ENCODE measurements at regions not wholly inside any gene's neighbourhood (a gene's known extent, or its start where the extent isn't known, plus 50 kb on each side); places are given as distances from the start of the nearest gene placed in this dataset.

DNA sequence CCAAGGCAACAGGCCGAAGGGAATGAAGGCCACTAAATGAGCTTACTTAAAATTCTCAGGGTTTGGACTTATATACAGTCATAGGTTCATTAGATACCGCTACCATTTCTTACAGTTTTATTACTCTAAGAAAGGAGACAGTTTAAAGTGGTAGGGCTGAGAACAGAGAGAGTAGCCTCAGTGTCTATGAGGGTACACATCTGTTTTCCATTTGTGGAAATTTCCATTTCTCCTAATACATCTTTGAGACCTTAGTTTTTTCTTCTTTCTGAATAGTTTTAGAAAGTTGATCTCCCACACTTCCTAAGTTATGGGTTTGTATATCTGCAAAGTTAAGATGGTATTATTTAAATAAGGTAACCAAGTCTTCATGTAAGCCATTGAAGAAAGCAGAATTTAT lies 1279.1 kb downstream of the NCAM2 start:
- Mint-ChIP-seq H3K27ac (no peak overlapping the region), H3K36me3 (ENCODE audit: low read depth) (no peaks in the 10 kb centered on the region), H3K27me3 (no peaks in the 10 kb centered on the region), H3K4me1 (no peaks in the 10 kb centered on the region), H3K9me3 (peaks cover 14% of the 10 kb centered on the region), H3K4me3 (no peak overlapping the region)
- POLR2A ChIA-PET = no interaction called here
- CTCF ChIA-PET = no interaction called here
- DNase-seq = no peak

DNA sequence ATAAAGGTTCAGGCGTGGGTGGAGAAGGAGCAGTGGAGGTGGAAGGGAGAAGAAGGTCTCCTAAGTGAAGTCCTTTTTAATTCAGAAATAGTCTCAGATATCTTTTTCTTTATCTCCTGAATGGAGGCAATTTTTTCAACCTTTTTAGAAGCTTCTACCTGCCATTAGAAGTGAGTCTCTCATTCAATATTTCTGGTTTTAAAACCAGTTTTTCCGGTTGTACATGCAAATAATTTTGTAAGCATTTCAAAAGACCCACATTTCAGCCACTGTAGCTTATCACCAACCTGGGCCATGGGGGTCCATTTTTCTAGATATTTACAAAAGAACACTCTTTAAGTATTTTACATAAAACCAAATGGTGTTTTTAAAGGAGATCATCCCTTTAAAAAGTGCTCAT lies 1280.2 kb downstream of the NCAM2 start:
- Mint-ChIP-seq H3K4me1 (no peaks in the 10 kb centered on the region), H3K4me3 (no peak overlapping the region), H3K9me3 (peaks cover 17% of the 10 kb centered on the region), H3K27me3 (no peaks in the 10 kb centered on the region), H3K27ac (no peak overlapping the region), H3K36me3 (ENCODE audit: low read depth) (no peaks in the 10 kb centered on the region)
- DNase-seq = no peak
- ChIA-PET POLR2A (no interaction called here), CTCF (no interaction called here)

DNA sequence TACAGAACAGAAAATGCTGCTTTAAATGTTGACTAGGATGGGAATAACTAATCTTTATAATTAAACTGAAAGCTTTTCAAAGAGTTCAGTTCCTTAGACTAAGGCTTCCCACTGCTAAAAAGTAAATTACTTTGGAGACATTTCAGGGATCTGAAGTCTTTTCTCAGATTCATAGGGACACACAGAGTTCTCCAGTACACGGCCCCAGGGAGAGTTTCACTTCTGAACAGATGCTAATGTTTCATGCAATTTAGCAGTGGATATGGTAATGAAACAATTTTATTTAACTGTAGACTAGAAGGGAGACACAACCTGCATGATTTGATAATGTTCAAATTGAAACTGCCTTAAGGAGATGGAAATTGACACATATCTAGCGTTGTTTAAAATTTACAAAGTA lies 1282.6 kb downstream of the NCAM2 start:
- H3K27me3 Mint-ChIP-seq = no peaks in the 10 kb centered on the region
- peaks cover 13% of the 10 kb centered on the region for H3K9me3 Mint-ChIP-seq
- H3K4me1 Mint-ChIP-seq = no peaks in the 10 kb centered on the region
- H3K4me3 Mint-ChIP-seq = no peak overlapping the region
- H3K36me3 Mint-ChIP-seq (ENCODE audit: low read depth) = no peaks in the 10 kb centered on the region
- ChIA-PET POLR2A (no interaction called here), CTCF (no interaction called here)
- DNase-seq = no peak
- H3K27ac Mint-ChIP-seq = no peak overlapping the region

DNA sequence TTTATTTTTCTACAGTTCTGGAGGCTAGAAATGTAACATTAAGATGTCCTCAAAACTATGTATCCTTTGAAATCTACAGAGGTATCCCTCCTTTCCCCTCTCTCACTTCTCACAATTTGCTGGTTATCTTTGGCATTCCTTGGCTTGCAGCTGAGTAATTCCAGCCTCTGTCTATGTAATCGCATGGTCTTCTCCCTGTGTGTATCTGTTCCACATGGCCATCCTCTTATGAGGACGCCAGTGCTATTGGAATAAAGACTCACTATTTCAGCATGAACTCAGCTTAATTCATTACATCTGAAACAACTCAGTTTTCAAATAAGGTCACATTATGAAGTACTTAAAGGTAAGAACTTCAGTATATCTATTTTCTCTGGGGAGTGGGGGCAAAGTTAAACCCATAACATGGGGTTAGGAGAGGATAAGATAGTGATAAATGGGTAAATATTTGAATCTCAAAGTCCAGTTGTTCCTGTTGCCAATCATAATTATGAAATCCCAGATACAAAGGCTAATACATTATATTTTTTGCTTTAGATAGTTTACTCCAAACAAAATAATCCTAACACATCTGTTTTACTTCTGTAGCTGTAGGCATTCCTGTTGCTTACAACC lies 1290.8 kb downstream of the NCAM2 start:
- H3K27me3 Mint-ChIP-seq = no peaks in the 10 kb centered on the region
- no peaks in the 10 kb centered on the region for H3K36me3 Mint-ChIP-seq (ENCODE audit: low read depth)
- no peak for DNase-seq
- peaks cover 23% of the 10 kb centered on the region for H3K9me3 Mint-ChIP-seq
- ChIA-PET POLR2A (no interaction called here), CTCF (no interaction called here)
- H3K4me3 Mint-ChIP-seq = no peak overlapping the region
- H3K27ac Mint-ChIP-seq = no peak overlapping the region
- no peaks in the 10 kb centered on the region for H3K4me1 Mint-ChIP-seq

DNA sequence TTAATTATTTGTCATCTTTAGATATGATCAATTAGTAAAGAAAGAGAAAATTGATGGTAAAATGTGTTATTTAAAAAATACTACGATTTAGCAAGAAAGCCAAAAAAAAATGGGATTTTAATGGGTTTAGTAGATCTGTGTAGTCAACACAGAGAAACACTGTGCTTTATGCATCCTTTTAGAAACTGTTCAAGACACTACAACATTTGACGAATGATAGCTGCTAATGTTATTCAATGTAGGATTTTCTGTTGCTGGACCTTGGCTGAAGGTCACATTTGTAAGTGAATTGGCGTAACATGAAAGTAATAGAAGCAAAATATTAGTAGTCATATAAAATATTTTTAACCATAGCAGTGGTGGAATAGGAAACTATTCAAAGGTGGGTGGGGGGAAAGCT lies 1293.9 kb downstream of the NCAM2 start:
- POLR2A ChIA-PET = no interaction called here

DNA sequence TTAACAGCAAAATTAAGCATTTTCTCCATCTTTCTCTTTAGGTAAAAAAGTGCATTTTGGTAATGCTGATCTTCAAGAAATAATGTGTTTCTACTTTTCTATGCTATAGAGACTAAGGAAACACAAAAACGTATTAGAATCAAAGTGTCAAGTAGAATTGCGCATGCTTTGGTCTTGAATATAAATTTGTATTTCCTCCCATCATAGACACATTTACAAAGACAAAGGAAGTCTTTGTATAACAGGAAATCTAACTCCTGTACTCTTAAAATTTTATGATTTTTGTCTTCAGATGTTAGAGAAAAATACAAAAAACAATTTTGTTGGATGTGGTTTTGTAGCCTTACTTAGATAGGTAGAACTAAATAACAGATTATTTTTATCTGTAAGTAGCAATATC lies 1299.4 kb downstream of the NCAM2 start:
- CTCF ChIA-PET = no interaction called here
- H3K4me3 Mint-ChIP-seq = no peak overlapping the region

More for the DNA sequence above, 1293.9 kb downstream of the NCAM2 start:
- H3K9me3 Mint-ChIP-seq = peaks cover 14% of the 10 kb centered on the region
- no peaks in the 10 kb centered on the region for H3K27me3 Mint-ChIP-seq
- CTCF ChIA-PET = no interaction called here
- no peak for DNase-seq
- no peak overlapping the region for H3K4me3 Mint-ChIP-seq
- no peaks in the 10 kb centered on the region for H3K36me3 Mint-ChIP-seq (ENCODE audit: low read depth)
- no peaks in the 10 kb centered on the region for H3K4me1 Mint-ChIP-seq
- no peak overlapping the region for H3K27ac Mint-ChIP-seq

DNA sequence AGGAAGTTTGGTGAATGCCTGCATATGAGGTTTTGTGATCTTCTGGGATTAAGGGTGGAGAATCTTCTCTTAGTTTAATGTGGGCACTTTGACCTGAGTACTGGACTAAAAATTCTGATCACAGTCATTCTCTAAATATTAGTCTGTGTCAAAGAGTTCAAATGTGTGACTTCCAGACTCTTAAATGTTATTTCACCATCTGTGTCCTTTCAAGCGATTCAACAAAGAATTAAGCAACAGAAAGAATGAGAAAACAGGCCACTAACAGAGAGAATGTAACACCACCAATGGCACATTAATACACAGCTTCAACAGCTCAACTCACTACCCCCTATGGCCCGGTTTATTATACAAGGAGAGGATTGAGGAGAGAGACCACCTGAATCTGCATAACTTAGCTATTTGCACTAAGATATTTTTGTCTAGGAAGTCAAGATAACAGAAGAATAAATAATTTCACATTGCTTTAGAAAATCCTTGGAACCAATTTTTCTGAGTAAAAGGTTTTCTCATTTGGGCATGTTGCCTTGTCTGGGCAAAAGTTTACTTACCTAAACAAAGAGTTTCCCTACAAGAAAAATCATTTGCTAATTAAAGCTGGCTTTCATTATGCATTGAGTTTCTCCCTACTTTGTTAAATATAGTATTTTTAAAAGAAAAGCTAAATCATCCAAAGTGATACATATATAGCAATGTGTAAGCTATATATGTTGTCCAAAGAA lies 1313.7 kb downstream of the NCAM2 start:
- no peaks in the 10 kb centered on the region for H3K4me1 Mint-ChIP-seq

More for the DNA sequence above, 1299.4 kb downstream of the NCAM2 start:
- no peak for DNase-seq
- no peaks in the 10 kb centered on the region for H3K36me3 Mint-ChIP-seq (ENCODE audit: low read depth)
- H3K27me3 Mint-ChIP-seq = no peaks in the 10 kb centered on the region
- no peak overlapping the region for H3K27ac Mint-ChIP-seq
- peaks cover 6% of the 10 kb centered on the region for H3K9me3 Mint-ChIP-seq
- no peaks in the 10 kb centered on the region for H3K4me1 Mint-ChIP-seq
- POLR2A ChIA-PET = no interaction called here

DNA sequence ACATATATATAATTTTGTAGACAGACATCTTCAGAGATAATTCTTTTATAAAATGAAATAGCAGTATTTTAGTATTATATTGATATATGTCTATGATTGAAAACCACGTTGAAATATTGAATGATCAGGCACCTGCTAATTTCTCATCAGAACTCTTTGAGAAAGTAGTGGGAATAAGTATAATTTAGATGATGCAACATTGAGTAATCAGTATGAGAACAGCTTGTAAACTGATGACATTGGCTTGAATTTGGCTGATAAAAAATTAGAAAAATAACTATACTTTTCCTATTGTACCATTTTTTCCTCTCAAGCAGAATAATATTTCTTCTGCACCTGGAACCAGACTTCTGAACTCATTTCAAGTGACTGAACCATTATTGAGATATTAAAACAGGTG lies 1316.8 kb downstream of the NCAM2 start:
- no peak overlapping the region for H3K4me3 Mint-ChIP-seq
- CTCF ChIA-PET = no interaction called here

More for the DNA sequence above, 1313.7 kb downstream of the NCAM2 start:
- ChIA-PET CTCF (no interaction called here), POLR2A (no interaction called here)
- no peak for DNase-seq
- Mint-ChIP-seq H3K27me3 (no peaks in the 10 kb centered on the region), H3K9me3 (peaks cover 10% of the 10 kb centered on the region), H3K36me3 (ENCODE audit: low read depth) (no peaks in the 10 kb centered on the region), H3K27ac (no peak overlapping the region), H3K4me3 (no peak overlapping the region)

DNA sequence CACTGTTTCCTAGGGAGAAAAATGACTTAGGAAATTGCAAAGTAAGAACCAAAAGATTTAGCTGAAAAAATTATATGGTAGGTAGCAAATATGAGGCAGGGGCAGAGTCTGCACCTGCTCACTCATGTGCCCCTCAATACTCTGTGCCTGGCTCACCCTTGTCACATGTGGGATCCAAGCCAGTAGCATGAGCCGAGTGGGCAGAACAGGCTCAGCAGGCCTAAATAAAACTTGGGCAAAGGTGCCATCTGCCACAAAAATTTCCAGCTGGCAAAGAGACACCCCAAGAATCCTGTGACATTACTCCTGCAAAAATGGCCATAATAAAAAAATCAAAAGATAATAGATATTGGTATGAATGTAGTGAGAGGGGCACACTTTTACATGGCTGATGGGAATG lies 1321.2 kb downstream of the NCAM2 start:
- Mint-ChIP-seq H3K4me3 (no peak overlapping the region), H3K27ac (no peak overlapping the region), H3K4me1 (no peaks in the 10 kb centered on the region), H3K36me3 (ENCODE audit: low read depth) (no peaks in the 10 kb centered on the region), H3K27me3 (no peaks in the 10 kb centered on the region), H3K9me3 (peaks cover 11% of the 10 kb centered on the region)
- ChIA-PET POLR2A (no interaction called here), CTCF (no interaction called here)
- no peak for DNase-seq

More for the DNA sequence above, 1316.8 kb downstream of the NCAM2 start:
- no peak for DNase-seq
- POLR2A ChIA-PET = no interaction called here
- Mint-ChIP-seq H3K27me3 (no peaks in the 10 kb centered on the region), H3K36me3 (ENCODE audit: low read depth) (no peaks in the 10 kb centered on the region), H3K27ac (no peak overlapping the region), H3K9me3 (peaks cover 15% of the 10 kb centered on the region), H3K4me1 (no peaks in the 10 kb centered on the region)

DNA sequence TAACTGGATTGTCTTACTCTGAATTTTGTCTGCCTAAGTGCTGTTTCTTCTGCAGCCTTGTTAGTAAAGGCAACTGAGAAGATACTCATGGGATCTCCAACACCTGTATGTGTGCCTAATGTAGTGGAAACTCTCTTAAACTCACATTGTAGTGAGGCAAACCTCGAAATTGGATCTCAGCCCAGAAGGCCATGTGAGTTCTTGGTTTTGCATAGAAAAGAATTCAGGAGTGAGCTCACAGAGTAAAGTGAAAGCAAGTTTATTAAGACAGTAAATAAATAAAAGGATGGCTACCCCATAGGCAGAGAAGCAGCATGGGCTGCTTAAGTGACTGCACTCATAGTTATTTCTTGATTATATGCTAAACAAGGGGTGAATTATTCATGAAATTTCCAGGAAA lies 1344.7 kb downstream of the NCAM2 start:
- H3K27ac Mint-ChIP-seq = no peak overlapping the region
- no peaks in the 10 kb centered on the region for H3K4me1 Mint-ChIP-seq
- no peak for DNase-seq
- no peaks in the 10 kb centered on the region for H3K36me3 Mint-ChIP-seq (ENCODE audit: low read depth)
- peaks cover 18% of the 10 kb centered on the region for H3K9me3 Mint-ChIP-seq
- no peaks in the 10 kb centered on the region for H3K27me3 Mint-ChIP-seq
- POLR2A ChIA-PET = no interaction called here
- H3K4me3 Mint-ChIP-seq = no peak overlapping the region
- CTCF ChIA-PET = no interaction called here

DNA sequence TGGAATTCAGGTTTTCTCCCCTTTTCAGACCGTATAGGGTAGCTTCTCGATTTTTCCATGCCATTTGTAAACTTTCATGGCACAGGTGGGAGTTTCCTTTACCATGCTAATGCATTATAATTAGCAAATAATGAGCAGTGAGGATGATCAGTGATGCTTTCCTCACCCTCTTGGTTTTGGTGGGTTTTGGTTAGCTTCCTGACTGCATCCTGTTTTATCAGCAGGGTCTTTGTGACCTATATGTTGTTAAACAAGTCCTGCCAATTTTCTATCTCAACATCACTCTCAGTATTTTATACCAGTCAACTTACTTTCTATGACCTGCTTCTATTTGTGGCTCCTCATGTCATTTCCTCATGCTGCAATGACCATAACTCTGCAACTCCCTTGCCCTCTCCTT lies 1345.1 kb downstream of the NCAM2 start:
- Mint-ChIP-seq H3K4me1 (no peaks in the 10 kb centered on the region), H3K27ac (no peak overlapping the region), H3K36me3 (ENCODE audit: low read depth) (no peaks in the 10 kb centered on the region), H3K4me3 (no peak overlapping the region), H3K27me3 (no peaks in the 10 kb centered on the region), H3K9me3 (peaks cover 18% of the 10 kb centered on the region)
- ChIA-PET CTCF (no interaction called here), POLR2A (no interaction called here)
- no peak for DNase-seq

DNA sequence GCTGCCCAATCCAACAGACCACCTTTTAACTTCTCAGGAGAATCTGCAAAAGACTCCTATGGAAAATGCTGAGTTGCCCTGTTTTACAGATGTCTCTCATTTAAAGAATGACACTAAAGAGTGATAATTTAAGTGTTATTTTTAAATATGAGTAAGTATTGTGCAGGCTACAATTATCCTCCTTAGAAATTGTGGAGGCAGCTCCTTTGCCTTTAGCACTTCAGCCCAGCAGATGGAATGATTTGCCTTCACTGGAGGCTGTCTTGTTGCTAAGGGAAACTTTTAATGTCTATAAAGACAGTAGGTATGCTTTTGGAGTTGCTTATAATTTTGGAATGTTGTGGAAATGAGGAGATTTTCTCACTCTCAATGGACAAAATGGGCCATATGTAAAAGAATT lies 1345.5 kb downstream of the NCAM2 start:
- Mint-ChIP-seq H3K27me3 (no peaks in the 10 kb centered on the region), H3K9me3 (peaks cover 18% of the 10 kb centered on the region), H3K4me1 (no peaks in the 10 kb centered on the region), H3K27ac (no peak overlapping the region), H3K4me3 (no peak overlapping the region), H3K36me3 (ENCODE audit: low read depth) (no peaks in the 10 kb centered on the region)
- ChIA-PET CTCF (no interaction called here), POLR2A (no interaction called here)
- no peak for DNase-seq

DNA sequence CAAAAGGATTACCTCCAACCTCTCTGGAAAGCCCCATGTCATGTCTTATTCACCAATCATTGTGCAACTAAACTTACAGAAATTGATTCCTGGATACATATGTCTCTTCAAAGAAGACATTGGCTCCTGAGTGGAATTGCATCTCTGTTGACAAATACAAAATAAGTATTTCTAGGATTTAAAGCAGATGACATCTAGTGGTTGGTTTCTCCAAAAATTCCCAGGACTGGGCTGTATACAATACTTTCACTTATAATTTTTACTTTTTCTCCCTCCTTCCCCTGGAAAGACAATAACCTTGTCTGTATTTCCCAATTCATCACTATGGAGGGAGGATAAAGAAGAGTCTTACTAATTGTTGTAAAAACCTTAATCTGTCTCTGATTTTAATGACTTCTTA lies 1347.4 kb downstream of the NCAM2 start:
- Mint-ChIP-seq H3K36me3 (ENCODE audit: low read depth) (no peaks in the 10 kb centered on the region), H3K4me3 (no peak overlapping the region), H3K4me1 (no peaks in the 10 kb centered on the region), H3K27me3 (no peaks in the 10 kb centered on the region), H3K27ac (no peak overlapping the region), H3K9me3 (peaks cover 13% of the 10 kb centered on the region)
- no peak for DNase-seq
- POLR2A ChIA-PET = no interaction called here
- CTCF ChIA-PET = no interaction called here

DNA sequence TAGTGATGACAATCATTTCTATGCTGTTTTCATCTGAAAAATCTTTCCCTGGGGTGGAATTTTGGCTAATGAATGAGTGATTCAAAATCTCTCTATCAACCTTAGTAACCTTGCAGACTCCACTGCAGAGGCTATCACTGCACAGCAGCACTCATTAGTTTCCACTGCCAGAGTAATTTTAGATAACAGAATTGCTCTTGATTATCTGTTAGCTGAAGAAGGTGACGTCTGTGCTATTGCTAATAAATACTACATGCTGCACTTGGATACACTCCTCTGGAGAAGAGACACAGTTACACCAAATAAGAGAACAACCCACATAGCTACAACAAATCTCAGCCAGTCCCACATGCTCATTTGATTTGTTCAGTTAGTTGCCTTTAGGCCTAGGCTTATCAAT lies 1348.4 kb downstream of the NCAM2 start:
- H3K27me3 Mint-ChIP-seq = no peaks in the 10 kb centered on the region
- CTCF ChIA-PET = no interaction called here
- no peaks in the 10 kb centered on the region for H3K4me1 Mint-ChIP-seq
- POLR2A ChIA-PET = no interaction called here
- H3K4me3 Mint-ChIP-seq = no peak overlapping the region
- no peak for DNase-seq
- H3K27ac Mint-ChIP-seq = no peak overlapping the region
- no peaks in the 10 kb centered on the region for H3K36me3 Mint-ChIP-seq (ENCODE audit: low read depth)
- H3K9me3 Mint-ChIP-seq = peaks cover 13% of the 10 kb centered on the region

Measured in activated CD4-positive, alpha-beta memory T cell treated with anti-CD3 and anti-CD28 coated beads, Interleukin-2, amount 10 ng/mL, durations not matched to agents 7 days and 5 days (primary cell).